GM18909 (cell line): ENCODE measurements at regions not wholly inside any gene's neighbourhood (a gene's known extent, or its start where the extent isn't known, plus 50 kb on each side); places are given as distances from the start of the nearest gene placed in this dataset.
"Not testable (repeated sequence)": the region's sequence is repeated elsewhere in the genome, so short reads cannot be mapped to it uniquely, and the experiment has no call there.

Experiments used
- ATAC-seq: cut with Tn5 transposase; IDR thresholded peaks from one replicate; pipeline ENCODE4 v1.9.1; 2021; ENCODE audit warnings: mild to moderate bottlenecking; ENCODE audit not compliant: unreplicated experiment, poor library complexity

DNA sequence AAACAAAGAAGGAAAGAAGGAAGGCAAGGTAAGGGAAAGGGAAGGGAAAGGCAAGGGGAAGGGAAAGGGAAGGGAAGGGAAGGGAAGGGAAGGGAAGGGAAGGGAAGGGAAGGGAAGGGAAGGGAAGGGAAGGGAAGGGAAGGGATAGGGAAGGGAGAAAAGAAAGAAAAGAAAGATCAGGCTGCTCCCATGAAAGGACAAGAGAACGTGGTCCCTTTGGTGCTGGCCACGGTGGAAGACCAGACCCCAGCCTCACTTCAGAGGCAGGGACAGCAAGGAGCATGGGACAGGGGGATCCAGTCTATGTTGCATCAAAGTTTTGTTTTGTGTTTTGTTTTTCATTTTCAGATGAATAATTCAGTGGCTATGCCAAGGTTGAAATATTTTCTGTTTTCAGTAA lies 111.4 kb upstream of the IGF1R start:
- no peak for ATAC-seq

- ATAC-seq = no peak
Measured at GRCh38 chr15:98537516-98538060, 110.8 kb upstream of the IGF1R start.

DNA sequence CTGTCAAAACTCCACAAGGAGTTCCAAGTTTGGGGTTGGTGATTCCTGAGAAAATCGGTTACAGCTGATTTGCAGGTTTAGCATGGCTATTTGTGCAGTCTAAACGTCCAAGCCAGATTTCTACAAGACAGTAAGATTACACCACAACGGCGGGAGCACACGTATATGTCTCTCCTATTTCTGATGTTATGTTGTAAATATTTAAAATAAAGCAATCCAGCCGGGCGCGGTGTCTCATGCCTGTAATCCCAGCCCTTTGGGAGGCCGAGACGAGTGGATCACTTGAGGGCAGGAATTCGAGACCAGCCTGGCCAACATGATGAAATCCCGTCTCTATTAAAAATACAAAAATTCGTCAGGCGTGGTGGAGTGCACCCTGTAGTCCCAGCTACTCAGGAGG lies 106.8 kb upstream of the IGF1R start:
- ATAC-seq = no peak

GRCh38 chr15:98543237-98543636 lies 105.1 kb upstream of the IGF1R start:
- ATAC-seq = no peak

DNA sequence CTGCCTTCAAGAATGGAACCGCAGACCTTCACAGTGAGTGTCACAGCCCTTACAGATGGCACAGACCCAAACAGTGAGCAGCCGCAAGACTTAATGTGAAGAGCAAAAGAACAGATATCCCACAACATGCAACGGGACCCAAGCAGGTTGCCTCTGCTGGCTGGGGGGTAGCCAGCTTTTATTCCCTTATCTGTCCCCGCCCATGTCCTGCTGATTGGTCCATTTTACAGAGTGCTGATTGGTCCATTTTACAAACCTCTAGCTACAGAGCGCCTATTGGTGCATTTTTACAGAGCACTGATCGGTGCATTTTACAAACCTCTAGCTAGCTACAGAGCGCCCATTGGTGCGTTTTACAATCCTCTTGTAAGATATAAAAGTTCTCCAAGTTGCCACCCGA lies 102.0 kb upstream of the IGF1R start:
- ATAC-seq = no peak

- no peak for ATAC-seq
Measured at GRCh38 chr15:98547275-98547674, 101.1 kb upstream of the IGF1R start.

DNA sequence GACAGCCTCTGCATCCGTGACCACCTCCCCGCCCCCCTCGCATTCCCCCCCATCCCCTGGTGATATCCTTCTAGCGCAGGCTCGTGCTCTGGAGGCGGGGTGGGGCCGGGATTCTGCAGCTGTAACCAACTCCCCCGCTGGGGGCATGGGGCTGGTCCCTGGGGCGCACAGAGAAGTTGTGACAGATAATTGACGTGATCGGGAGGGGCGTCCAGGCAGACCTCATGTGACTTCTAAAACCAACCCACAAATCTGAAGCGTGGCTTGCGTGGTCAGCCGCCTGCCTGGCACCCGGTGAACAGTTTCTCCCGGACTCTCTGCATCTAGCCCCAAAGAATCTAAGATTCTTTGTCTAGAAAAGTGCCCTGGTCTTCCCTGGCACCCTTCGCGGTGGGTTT lies 100.6 kb upstream of the IGF1R start:
- no peak for ATAC-seq

GRCh38 chr15:98548139-98548971 lies 100.0 kb upstream of the IGF1R start:
- ATAC-seq = no peak

- no peak for ATAC-seq
Measured at GRCh38 chr15:98549003-98549402, 99.3 kb upstream of the IGF1R start.

- no peak for ATAC-seq
Measured at GRCh38 chr15:98549741-98550140, 98.6 kb upstream of the IGF1R start.

DNA sequence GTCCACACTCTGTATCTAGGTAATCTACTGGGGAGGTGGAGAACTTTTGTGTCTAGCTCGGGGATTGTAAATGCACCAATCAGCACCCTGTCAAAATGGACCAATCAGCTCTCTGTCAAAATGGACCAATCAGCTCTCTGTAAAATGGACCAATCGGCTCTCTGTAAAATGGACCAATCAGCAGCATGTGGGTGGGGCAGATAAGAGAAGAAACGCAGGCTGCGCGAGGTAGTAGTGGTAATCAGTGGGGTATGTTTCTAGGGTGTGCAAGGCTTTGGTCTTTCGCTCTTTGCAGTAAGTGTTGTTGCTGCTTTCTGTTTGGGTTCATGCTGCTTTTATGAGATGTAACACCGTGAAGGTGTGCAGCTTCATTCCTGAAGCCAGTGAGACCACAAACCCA lies 98.0 kb upstream of the IGF1R start:
- not testable (repeated sequence) for ATAC-seq

- ATAC-seq = no peak
Measured at GRCh38 chr15:98551936-98552562, 96.3 kb upstream of the IGF1R start.

DNA sequence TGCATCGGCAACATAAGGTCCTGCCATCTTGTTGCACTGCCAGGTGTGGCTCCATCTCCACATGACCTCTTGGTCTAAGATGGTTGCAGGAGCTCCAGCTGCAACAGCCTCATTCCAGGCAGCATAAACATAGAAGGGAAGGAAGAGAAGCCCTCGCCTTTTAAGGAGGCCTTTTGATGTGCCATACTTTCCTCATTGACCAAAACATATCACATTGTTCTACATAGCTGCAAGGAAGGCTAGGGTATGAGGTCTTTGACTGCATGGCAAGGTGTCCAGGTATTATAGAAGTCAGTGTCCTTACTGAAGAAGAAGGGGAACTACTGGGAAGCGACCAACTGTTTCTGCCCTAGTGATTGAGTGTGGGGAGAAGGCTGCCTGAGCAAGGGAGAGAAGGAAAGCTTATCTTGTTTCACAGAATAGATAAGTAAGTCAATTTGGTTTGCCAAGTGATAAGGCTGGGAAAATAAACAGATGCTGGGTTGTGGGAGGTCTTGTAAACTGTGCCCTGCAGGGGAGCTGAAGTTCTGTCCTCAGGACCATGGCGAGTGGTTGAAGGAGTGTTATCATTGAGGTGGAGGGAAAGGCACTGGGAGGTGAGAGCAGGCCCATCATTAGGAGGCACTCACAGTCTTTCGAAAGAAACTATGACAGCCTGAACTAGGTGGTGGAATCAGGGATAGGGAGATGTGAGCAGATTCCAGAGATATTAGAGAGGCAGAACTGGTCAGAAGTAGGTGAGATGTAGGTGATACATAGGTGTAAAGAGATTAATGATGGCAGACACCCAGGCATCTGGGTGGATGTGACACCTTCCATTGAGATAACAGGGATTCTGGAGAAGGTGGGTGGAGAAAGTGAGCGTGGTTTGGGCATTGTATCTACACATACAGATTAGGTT lies 93.8 kb upstream of the IGF1R start:
- no peak for ATAC-seq

GRCh38 chr15:98555173-98555515 lies 93.2 kb upstream of the IGF1R start:
- ATAC-seq = no peak

DNA sequence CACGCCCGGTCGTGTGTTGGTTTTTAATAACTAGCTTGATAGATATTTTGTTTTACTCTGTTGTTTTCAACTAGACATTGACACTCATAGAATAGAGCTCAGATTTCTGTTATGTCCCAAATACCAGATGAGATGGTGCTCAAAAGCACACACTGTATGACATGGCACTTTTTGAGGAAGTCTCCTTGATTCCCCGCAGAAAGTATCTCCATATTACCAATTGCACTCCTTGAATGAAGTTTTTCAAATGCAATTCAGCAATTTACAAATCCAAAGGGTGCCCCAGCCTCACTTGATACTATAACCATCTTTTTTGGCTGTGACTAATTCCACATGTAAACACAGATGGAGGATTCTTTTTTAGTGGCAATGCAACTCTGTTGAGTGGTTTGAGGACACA lies 92.0 kb upstream of the IGF1R start:
- ATAC-seq = no peak

DNA sequence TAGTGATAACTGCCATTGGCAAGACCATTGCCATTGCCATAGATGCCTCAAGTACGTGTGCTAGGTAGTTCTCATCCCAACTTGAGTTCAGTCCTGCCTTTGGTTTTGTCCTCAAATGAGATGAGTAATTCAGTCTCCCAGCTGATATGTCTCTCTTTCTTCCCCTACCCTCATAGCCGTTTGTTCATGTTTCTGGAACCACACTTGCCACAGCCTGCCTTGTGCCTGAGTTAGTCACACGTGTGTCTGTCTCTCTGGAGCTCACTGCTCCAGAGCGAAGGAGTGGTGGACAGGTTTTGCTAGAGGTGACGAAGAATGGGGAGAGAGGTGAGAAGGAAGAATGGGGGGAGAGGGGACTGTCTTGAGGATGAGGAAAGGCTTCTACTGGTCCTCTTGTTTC lies 88.0 kb upstream of the IGF1R start:
- ATAC-seq = no peak

GRCh38 chr15:98561169-98561941 lies 87.0 kb upstream of the IGF1R start:
- ATAC-seq = no peak

DNA sequence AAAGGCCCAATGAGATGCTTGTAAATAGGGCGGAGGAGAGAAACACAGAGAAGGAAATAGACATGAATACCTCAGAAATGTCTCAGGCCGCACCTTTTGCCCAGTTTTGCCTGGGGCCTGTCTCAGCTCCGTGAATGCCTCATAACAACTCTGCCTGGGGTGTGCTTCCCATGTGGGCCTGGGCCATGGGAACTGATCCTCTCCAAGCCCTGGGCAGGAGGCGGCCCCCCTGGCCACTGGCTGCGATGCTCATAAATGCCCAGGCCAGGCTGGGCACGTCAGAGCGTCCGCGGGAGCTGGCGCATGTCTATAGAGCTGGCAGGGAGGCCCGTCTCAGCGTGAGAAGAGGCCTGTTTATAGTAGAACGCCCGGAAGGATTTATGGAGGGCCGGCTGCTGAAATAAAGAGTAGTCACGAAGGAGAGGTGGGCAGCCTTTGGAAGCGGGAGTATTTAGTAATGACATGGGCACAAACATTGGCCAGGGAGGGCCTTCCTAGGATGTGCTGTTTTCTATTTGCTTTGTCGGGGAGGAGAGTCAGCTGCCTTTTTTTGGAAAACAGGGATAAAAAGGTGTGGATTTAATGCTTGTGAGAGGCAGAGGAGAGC lies 85.9 kb upstream of the IGF1R start:
- ATAC-seq = no peak

DNA sequence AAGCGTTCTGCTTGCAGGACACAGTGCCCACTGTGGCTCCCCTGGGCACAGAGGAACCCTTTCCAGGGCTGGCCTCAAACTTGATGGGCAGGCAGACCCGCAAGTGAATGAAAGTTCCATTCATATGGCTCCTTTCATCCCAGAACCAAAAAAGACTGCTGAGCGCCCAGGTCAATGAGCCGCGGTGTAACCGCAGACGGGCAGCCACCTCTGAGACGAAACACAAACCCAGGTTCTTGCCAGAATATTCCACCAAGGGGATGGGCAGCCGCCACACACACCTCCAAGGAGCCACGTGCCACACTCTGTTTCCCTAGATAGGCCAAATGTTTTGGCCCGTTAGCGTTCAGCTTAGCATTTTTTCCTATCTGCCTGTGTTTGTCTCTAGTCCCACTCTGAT lies 82.8 kb upstream of the IGF1R start:
- ATAC-seq = no peak

- ATAC-seq = no peak
Measured at GRCh38 chr15:98567951-98568350, 80.4 kb upstream of the IGF1R start.
